Lower leg skin (tissue), 3 donors: ENCODE measurements at regions not wholly inside any gene's neighbourhood (a gene's known extent, or its start where the extent isn't known, plus 50 kb on each side); places are given as distances from the start of the nearest gene placed in this dataset.

ENCODE experiments used
- CTCF ChIP-seq, 3 donors: fragments of 450-650 bp; IDR thresholded peaks; one replicate each; pipeline ENCODE4 v1.5.1; 2016; ENCODE audit warnings: antibody characterized with exemption in 3 of 3, mild to moderate bottlenecking in 3 of 3, moderate library complexity in 2 of 3
- POLR2A ChIP-seq, 2 donors: fragments of 450-650 bp; IDR thresholded peaks; one replicate each; pipeline ENCODE4 v1.6.1; 2016 to 2017; ENCODE audit warnings: antibody characterized with exemption in 2 of 2, mild to moderate bottlenecking in 1 of 2, moderate library complexity in 1 of 2

GRCh38 chr1:25150985-25151495 is 81.3 kb downstream of the SYF2 start:
- no peak for TF ChIP-seq CTCF (IDR thresholded peaks at IDR 0.05)
- TF ChIP-seq POLR2A (IDR thresholded peaks at IDR 0.05) = no peak
